Suprapubic skin (tissue), 3 donors: ENCODE measurements at regions not wholly inside any gene's neighbourhood (a gene's known extent, or its start where the extent isn't known, plus 50 kb on each side); places are given as distances from the start of the nearest gene placed in this dataset.

Experiments
- POLR2A ChIP-seq, 2 donors: fragments of 450-650 bp; IDR thresholded peaks; one replicate each; pipeline ENCODE4 v1.6.1; 2017; ENCODE audit warnings: antibody characterized with exemption in 2 of 2, mild to moderate bottlenecking in 2 of 2, moderate library complexity in 2 of 2
- TF ChIP-seq, protein P1 (sequence below), 2 donors: fragments of 200-600 bp in 1 of 2; fragments of 450-650 bp in 1 of 2; sonication (generic) in 1 of 2; IDR thresholded peaks; one replicate each; pipeline ENCODE4 v1.5.1; 2016 to 2019; ENCODE audit warnings: antibody characterized with exemption in 2 of 2, mild to moderate bottlenecking in 1 of 2, moderate library complexity in 1 of 2

DNA sequence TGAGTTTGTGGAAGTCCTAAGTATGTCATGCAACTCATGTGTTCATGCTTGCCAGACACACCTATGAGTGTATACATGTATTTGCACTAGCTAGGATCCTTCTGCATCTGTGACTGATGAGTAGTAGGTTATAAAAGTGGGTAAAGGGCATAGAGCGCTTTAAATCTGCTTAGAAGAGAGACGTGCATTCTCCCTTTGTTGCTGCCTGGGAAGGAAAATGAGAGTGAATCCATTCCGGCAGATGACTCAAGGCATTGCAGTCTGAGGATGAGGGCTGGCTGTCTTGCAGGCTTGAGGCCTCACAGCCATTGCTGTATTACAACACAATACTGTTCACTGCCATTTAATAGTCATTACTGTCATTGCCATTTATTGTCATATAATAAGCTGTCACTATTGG is 120.8 kb upstream of the UMPS start:
- no peak for TF ChIP-seq POLR2A (IDR thresholded peaks at IDR 0.05)
- TF ChIP-seq, protein P1, sequence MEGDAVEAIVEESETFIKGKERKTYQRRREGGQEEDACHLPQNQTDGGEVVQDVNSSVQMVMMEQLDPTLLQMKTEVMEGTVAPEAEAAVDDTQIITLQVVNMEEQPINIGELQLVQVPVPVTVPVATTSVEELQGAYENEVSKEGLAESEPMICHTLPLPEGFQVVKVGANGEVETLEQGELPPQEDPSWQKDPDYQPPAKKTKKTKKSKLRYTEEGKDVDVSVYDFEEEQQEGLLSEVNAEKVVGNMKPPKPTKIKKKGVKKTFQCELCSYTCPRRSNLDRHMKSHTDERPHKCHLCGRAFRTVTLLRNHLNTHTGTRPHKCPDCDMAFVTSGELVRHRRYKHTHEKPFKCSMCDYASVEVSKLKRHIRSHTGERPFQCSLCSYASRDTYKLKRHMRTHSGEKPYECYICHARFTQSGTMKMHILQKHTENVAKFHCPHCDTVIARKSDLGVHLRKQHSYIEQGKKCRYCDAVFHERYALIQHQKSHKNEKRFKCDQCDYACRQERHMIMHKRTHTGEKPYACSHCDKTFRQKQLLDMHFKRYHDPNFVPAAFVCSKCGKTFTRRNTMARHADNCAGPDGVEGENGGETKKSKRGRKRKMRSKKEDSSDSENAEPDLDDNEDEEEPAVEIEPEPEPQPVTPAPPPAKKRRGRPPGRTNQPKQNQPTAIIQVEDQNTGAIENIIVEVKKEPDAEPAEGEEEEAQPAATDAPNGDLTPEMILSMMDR (IDR thresholded peaks at IDR 0.05): no peak
